Glomerular visceral epithelial cell (primary cell): ENCODE measurements at regions not wholly inside any gene's neighbourhood (a gene's known extent, or its start where the extent isn't known, plus 50 kb on each side); places are given as distances from the start of the nearest gene placed in this dataset.
A peak's percentile ranks its signal among the peaks of the same experiment; 100 is the strongest.
"Not testable (repeated sequence)": the region's sequence is repeated elsewhere in the genome, so short reads cannot be mapped to it uniquely, and the experiment has no call there.

ENCODE experiments used
- DNase-seq: peaks from one replicate; pipeline ENCODE4 v3.0.0-alpha.2; 2016; ENCODE audit errors: extremely low spot score

- DNase-seq: no peak
Observed at GRCh38 chr21:35801391-35801790, 258.9 kb downstream of the SETD4 start.

- DNase-seq: not testable (repeated sequence)
Observed at GRCh38 chr21:35800796-35801385, 259.4 kb downstream of the SETD4 start.

- DNase-seq: no peak
Observed at GRCh38 chr21:35796844-35797243, 263.5 kb downstream of the SETD4 start.

GRCh38 chr21:35794527-35794926 lies 265.8 kb downstream of the SETD4 start:
- not testable (repeated sequence) for DNase-seq

GRCh38 chr21:35792569-35793305 lies 267.6 kb downstream of the SETD4 start:
- no peak for DNase-seq

- DNase-seq: no peak
Observed at GRCh38 chr21:35791541-35792325, 268.6 kb downstream of the SETD4 start.

GRCh38 chr21:35783721-35784120 lies 276.6 kb downstream of the SETD4 start:
- DNase-seq: peak; percentile 7

GRCh38 chr21:35782667-35783066 lies 277.7 kb downstream of the SETD4 start:
- no peak for DNase-seq

GRCh38 chr21:35780983-35781382 lies 279.3 kb downstream of the SETD4 start:
- no peak for DNase-seq

- DNase-seq: peak; percentile 98
Observed at GRCh38 chr21:35779690-35780570, 280.4 kb downstream of the SETD4 start.

- DNase-seq: no peak
Observed at GRCh38 chr21:35779167-35779566, 281.2 kb downstream of the SETD4 start.

GRCh38 chr21:35777081-35777480 lies 283.2 kb downstream of the SETD4 start:
- no peak for DNase-seq

GRCh38 chr21:35775778-35776544 lies 284.4 kb downstream of the SETD4 start:
- DNase-seq: no peak

- DNase-seq: no peak
Observed at GRCh38 chr21:35770101-35770945, 290.0 kb downstream of the SETD4 start.

- DNase-seq: no peak
Observed at GRCh38 chr21:35768187-35768586, 292.1 kb downstream of the SETD4 start.

- no peak for DNase-seq
Observed at GRCh38 chr21:35764586-35764985, 295.7 kb downstream of the SETD4 start.

- no peak for DNase-seq
Observed at GRCh38 chr21:35764077-35764476, 296.2 kb downstream of the SETD4 start.

GRCh38 chr21:35754583-35754982 lies 305.7 kb downstream of the SETD4 start:
- no peak for DNase-seq

GRCh38 chr21:35753308-35753707 lies 307.0 kb downstream of the SETD4 start:
- DNase-seq: no peak

GRCh38 chr21:35751171-35751570 lies 309.2 kb downstream of the SETD4 start:
- DNase-seq: no peak
